GM11168 (cell line): ENCODE measurements at regions not wholly inside any gene's neighbourhood (a gene's known extent, or its start where the extent isn't known, plus 50 kb on each side); places are given as distances from the start of the nearest gene placed in this dataset.
"Not testable (repeated sequence)": the region's sequence is repeated elsewhere in the genome, so short reads cannot be mapped to it uniquely, and the experiment has no call there.

Source experiments
- in situ Hi-C: fragments of 300-500 bp; cut with MboI; formaldehyde crosslinking; loops from one replicate; pipeline ENCODE4 v1.12.0; 2022; ENCODE audit warnings: low sequenced_read_pairs; ENCODE audit not compliant: unreplicated experiment

GRCh38 chr10:38450372-38451057, 356.4 kb downstream of the ZNF37A start:
- in situ Hi-C loops: not testable (repeated sequence)

GRCh38 chr10:38451306-38451967, 357.3 kb downstream of the ZNF37A start:
- in situ Hi-C loops: not testable (repeated sequence)
